ENCODE measurements at regions not wholly inside any gene's neighbourhood (a gene's known extent, or its start where the extent isn't known, plus 50 kb on each side); places are given as distances from the start of the nearest gene placed in this dataset.
A peak's percentile ranks its signal among the peaks of the same experiment; 100 is the strongest.

DNA sequence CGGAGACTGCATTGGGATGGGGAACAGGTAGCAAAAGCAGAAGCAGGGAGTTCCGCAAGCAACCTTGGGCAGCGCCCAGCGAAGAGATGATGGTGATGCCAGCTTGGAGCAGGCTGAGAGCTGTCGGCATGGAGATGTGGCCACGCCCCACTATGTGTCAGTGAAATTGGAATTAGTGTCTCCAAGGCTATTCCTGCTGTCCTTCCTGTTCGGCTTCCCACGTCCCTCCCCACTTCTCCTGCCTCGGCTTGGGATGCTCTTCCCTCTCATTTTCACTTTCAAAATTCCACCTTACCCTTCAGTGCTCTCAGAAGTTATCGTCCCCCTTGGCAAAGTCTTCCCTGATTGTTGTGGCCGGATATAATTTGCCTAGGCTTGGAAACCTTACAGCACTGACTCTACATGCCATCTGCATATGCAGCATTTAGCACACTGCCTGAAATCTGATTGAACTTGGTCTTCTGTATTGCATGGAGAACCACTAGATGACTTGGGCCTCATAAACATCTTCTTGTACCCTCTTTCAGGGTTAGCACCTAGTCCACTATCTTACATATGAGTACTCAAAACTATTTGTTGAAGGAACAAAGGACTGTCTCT is 270.7 kb upstream of the RUNX1 start:
- H3K27ac ChIP-seq: no peak overlapping the region
- ATAC-seq (no peak), DNase-seq (no peak)
- intact Hi-C loops (cut with DNase I): no loop called here
- H3K9me3 ChIP-seq: no peaks in the 10 kb centered on the region
- H3K27me3 ChIP-seq: no peaks in the 10 kb centered on the region
- no peak for TF ChIP-seq POLR2A (IDR thresholded peaks at IDR 0.05)
- TF ChIP-seq, protein P1, sequence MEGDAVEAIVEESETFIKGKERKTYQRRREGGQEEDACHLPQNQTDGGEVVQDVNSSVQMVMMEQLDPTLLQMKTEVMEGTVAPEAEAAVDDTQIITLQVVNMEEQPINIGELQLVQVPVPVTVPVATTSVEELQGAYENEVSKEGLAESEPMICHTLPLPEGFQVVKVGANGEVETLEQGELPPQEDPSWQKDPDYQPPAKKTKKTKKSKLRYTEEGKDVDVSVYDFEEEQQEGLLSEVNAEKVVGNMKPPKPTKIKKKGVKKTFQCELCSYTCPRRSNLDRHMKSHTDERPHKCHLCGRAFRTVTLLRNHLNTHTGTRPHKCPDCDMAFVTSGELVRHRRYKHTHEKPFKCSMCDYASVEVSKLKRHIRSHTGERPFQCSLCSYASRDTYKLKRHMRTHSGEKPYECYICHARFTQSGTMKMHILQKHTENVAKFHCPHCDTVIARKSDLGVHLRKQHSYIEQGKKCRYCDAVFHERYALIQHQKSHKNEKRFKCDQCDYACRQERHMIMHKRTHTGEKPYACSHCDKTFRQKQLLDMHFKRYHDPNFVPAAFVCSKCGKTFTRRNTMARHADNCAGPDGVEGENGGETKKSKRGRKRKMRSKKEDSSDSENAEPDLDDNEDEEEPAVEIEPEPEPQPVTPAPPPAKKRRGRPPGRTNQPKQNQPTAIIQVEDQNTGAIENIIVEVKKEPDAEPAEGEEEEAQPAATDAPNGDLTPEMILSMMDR (IDR thresholded peaks at IDR 0.05): no peak
- H3K4me3 ChIP-seq: no peak overlapping the region
- H3K4me1 ChIP-seq: peaks cover 0 to 20% (median 0%) of the 10 kb centered on the region in 12 donors
- WGBS, 4 donors: 78 to 89% (median 81%) methylated on average over 9 to 11 of the region's 11 CpGs
- no peaks in the 10 kb centered on the region for H3K36me3 ChIP-seq

DNA sequence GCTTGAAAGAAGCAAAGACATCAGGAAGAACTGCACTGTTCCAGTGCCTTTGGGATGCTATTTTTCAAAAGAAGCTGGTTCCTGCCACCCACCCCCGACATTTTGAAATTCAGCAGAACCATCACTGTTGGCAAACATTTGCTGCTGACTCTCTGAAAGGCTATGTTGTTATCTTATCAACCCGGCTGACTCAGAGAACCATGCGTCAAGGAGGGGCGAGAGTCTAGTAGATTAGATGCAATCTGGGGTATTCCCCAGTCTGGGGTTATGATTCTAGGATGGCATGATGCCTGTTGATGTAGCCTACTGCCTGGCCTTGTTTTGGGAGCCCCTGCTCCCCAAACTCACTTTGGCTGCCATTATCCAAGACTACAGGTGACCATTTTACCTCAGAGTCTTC is 267.8 kb upstream of the RUNX1 start:
- WGBS, 4 donors: 20 to 33% (median 27%) methylated on average over 4 of the region's 4 CpGs
- Histone ChIP-seq H3K9me3 (no peaks in the 10 kb centered on the region), H3K4me1 (peaks cover 0 to 9% (median 0%) of the 10 kb centered on the region in 12 donors), H3K27me3 (no peaks in the 10 kb centered on the region), H3K27ac (no peak overlapping the region), H3K4me3 (no peak overlapping the region), H3K36me3 (no peaks in the 10 kb centered on the region)
- intact Hi-C loops (cut with DNase I): no loop called here
- DNase-seq (no peak), ATAC-seq (peak in 1 of 4 donors; percentile 29)
- TF ChIP-seq, protein P1 (IDR thresholded peaks at IDR 0.05): no peak
- TF ChIP-seq POLR2A (IDR thresholded peaks at IDR 0.05): no peak

DNA sequence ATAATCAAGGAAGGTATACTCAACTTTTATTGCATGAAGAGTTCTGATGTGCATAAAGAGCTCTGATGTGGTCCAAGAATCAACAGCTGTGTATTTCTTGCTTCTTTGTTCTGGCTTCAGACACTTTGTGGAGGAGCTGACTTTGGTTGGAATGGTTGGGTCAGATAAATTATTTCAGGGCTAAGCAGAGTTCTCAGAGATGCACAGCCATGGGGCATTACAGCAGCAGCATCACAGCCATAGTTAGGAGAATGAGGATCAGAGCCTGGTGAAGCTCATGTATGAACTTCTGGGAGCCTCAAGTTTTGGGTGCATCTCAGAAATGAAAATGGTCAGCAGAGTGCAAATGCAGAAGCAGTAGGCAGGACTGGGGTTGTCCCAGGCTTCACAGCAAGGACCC is 267.4 kb upstream of the RUNX1 start:
- TF ChIP-seq POLR2A (IDR thresholded peaks at IDR 0.05): no peak
- TF ChIP-seq, protein P1 (IDR thresholded peaks at IDR 0.05): no peak
- intact Hi-C loops (cut with DNase I): no loop called here
- ATAC-seq: no peak
- no peaks in the 10 kb centered on the region for H3K9me3 ChIP-seq
- peak overlapping the region in 1 of 12 donors; percentile 2 for H3K27ac ChIP-seq
- no peaks in the 10 kb centered on the region for H3K27me3 ChIP-seq
- H3K4me1 ChIP-seq: peaks cover 0 to 9% (median 0%) of the 10 kb centered on the region in 12 donors
- no peak for DNase-seq
- H3K36me3 ChIP-seq: no peaks in the 10 kb centered on the region
- no peak overlapping the region for H3K4me3 ChIP-seq

DNA sequence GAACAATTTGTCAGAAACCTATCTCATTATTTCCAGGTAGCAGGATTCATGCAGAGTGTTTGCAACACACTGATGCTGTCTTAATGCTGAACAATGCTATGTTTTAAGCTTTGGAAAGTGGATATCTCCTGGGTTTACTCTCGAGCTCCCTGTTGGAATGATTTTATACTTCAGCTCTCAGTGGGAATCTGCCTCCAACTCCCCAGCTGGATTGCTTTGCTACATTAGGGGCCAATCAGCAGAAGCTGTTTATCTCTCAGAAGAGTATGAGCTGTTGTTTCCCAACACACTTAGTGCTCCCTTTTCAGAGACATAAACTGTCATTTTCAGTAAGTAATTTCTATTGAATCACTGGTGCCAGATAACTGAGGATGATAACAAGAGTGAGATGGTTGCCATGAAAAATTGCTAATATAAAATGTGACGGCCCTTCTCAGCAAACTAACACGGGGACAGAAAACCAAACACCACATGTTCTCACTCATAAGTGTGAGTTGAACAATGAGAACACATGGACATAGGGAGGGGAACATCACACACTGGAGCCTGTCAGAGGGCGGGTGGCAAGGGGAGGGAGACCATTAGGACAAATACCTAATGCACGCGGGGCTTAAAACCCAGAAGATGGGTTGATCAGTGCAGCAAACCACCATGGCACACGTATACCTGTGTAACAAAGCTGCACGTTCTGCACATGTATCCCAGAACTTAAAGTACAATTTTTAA is 265.9 kb upstream of the RUNX1 start:
- TF ChIP-seq, protein P1 (IDR thresholded peaks at IDR 0.05): no peak
- no peak for TF ChIP-seq POLR2A (IDR thresholded peaks at IDR 0.05)
- H3K9me3 ChIP-seq: no peaks in the 10 kb centered on the region
- H3K36me3 ChIP-seq: no peaks in the 10 kb centered on the region
- no peak overlapping the region for H3K4me3 ChIP-seq
- H3K4me1 ChIP-seq: peaks cover 0 to 9% (median 0%) of the 10 kb centered on the region in 12 donors
- WGBS, 4 donors: 56 to 64% (median 64%) methylated on average over 8 of the region's 8 CpGs
- intact Hi-C loops (cut with DNase I): no loop called here
- H3K27ac ChIP-seq: peak overlapping the region in 1 of 12 donors; percentile 42
- DNase-seq (no peak), ATAC-seq (peak in 3 of 4 donors; percentile 39 to 82 (median 60))
- no peaks in the 10 kb centered on the region for H3K27me3 ChIP-seq

Measured in heart left ventricle (tissue), 16 donors.